Mesenchymal stem cell (in vitro differentiated cells and primary cell): ENCODE measurements at regions not wholly inside any gene's neighbourhood (a gene's known extent, or its start where the extent isn't known, plus 50 kb on each side); places are given as distances from the start of the nearest gene placed in this dataset.

Experiments
- DNase-seq: peaks from one replicate; pipeline ENCODE4 v3.0.0-alpha.2; 2013
- H2AFZ ChIP-seq: one replicate; pipeline ENCODE4 v1.6.1; 2013; ENCODE audit warnings: low read depth, mild to moderate bottlenecking, control low read depth, inconsistent platforms, low read length, moderate library complexity
- H2AK5ac ChIP-seq: 2 replicates; pipeline ENCODE4 v1.6.1; 2013; ENCODE audit warnings: low read length, moderate library complexity, mild to moderate bottlenecking, inconsistent platforms; ENCODE audit not compliant: severe bottlenecking
- H2BK120ac ChIP-seq: one replicate; pipeline ENCODE4 v1.6.1; 2013; ENCODE audit warnings: low read depth, mild to moderate bottlenecking, inconsistent platforms, low read length, moderate library complexity
- H2BK12ac ChIP-seq, 2 experiments: one replicate each; pipeline ENCODE4 v1.6.1; 2013; ENCODE audit warnings: inconsistent platforms in 2 of 2, low read length in 2 of 2, mild to moderate bottlenecking in 2 of 2, moderate library complexity in 2 of 2, control low read depth in 1 of 2
- H2BK15ac ChIP-seq: one replicate; pipeline ENCODE4 v1.6.1; 2013; ENCODE audit warnings: mild to moderate bottlenecking, low read depth, inconsistent platforms; ENCODE audit not compliant: poor library complexity, severe bottlenecking
- H2BK5ac ChIP-seq: 2 replicates; pipeline ENCODE4 v1.6.1; 2013; ENCODE audit warnings: low read depth, mild to moderate bottlenecking, low read length, control low read depth, inconsistent platforms; ENCODE audit not compliant: poor library complexity, severe bottlenecking
- H3K14ac ChIP-seq, 2 experiments: one replicate each; pipeline ENCODE4 v1.6.1; 2013; ENCODE audit warnings: inconsistent platforms in 2 of 2, low read length in 2 of 2, control low read depth in 1 of 2, mild to moderate bottlenecking in 1 of 2, moderate library complexity in 1 of 2
- H3K18ac ChIP-seq, 2 experiments: one replicate each; pipeline ENCODE4 v1.6.1; 2013; ENCODE audit warnings: inconsistent platforms in 2 of 2, low read length in 2 of 2, control low read depth in 1 of 2, low read depth in 1 of 2, mild to moderate bottlenecking in 1 of 2
- H3K23ac ChIP-seq, 2 experiments: one replicate each; pipeline ENCODE4 v1.6.1; 2013; ENCODE audit warnings: inconsistent platforms in 2 of 2, low read length in 2 of 2, mild to moderate bottlenecking in 2 of 2, moderate library complexity in 2 of 2, control low read depth in 1 of 2
- H3K27ac ChIP-seq: 2 replicates; pipeline ENCODE4 v1.5.1; 2013; ENCODE audit warnings: mild to moderate bottlenecking, moderate library complexity, low read length, control low read depth, inconsistent platforms; ENCODE audit not compliant: poor library complexity, severe bottlenecking
- H3K27me3 ChIP-seq, 2 experiments: 2 replicates each; pipeline versions ENCODE4 v1.6.1 to v1.7.0; 2013; ENCODE audit warnings: low read length in 2 of 2, mild to moderate bottlenecking in 2 of 2, moderate library complexity in 2 of 2, control low read depth in 1 of 2, inconsistent platforms in 1 of 2; ENCODE audit not compliant: control insufficient read depth in 1 of 2, insufficient read depth in 1 of 2
- H3K36me3 ChIP-seq, 2 experiments: 2 replicates each; pipeline versions ENCODE4 v1.6.1 to v1.7.0; 2013; ENCODE audit warnings: low read length in 2 of 2, control low read depth in 1 of 2, inconsistent platforms in 1 of 2, low read depth in 1 of 2, mild to moderate bottlenecking in 1 of 2; ENCODE audit not compliant: insufficient read depth in 2 of 2, control insufficient read depth in 1 of 2
- H3K4ac ChIP-seq, 2 experiments: one replicate each; pipeline ENCODE4 v1.6.1; 2013; ENCODE audit warnings: inconsistent platforms in 2 of 2, low read length in 2 of 2, mild to moderate bottlenecking in 2 of 2, moderate library complexity in 2 of 2, control low read depth in 1 of 2, low read depth in 1 of 2
- H3K4me1 ChIP-seq: 2 replicates; pipeline ENCODE4 v1.6.1; 2013; ENCODE audit warnings: low read depth, low read length, control low read depth; ENCODE audit not compliant: control insufficient read depth, insufficient read depth
- H3K4me2 ChIP-seq: 2 replicates; pipeline ENCODE4 v1.6.1; 2013; ENCODE audit warnings: low read length, mild to moderate bottlenecking, inconsistent platforms; ENCODE audit not compliant: poor library complexity, severe bottlenecking
- H3K4me3 ChIP-seq, 2 experiments: 2 replicates each; pipeline versions ENCODE4 v1.5.1 to v1.7.0; 2013; ENCODE audit warnings: low read length in 2 of 2, mild to moderate bottlenecking in 2 of 2, control low read depth in 1 of 2, low read depth in 1 of 2; ENCODE audit not compliant: insufficient read depth in 1 of 2
- H3K79me1 ChIP-seq: replicated peaks from 2 replicates; pipeline ENCODE4 v1.6.1; 2013; ENCODE audit warnings: mild to moderate bottlenecking, control low read depth, low read length, inconsistent platforms; ENCODE audit not compliant: poor library complexity, severe bottlenecking
- H3K9ac ChIP-seq: 2 replicates; pipeline ENCODE4 v1.7.0; 2013; ENCODE audit warnings: mild to moderate bottlenecking, low read length, moderate library complexity
- H3K9me3 ChIP-seq: 2 replicates; pipeline ENCODE4 v1.7.0; 2013; ENCODE audit warnings: mild to moderate bottlenecking, low read length; ENCODE audit not compliant: control insufficient read depth
- H4K8ac ChIP-seq: one replicate; pipeline ENCODE4 v1.6.1; 2013; ENCODE audit warnings: inconsistent platforms, mild to moderate bottlenecking, low read length, moderate library complexity
- H4K91ac ChIP-seq: one replicate; pipeline ENCODE4 v1.6.1; 2013; ENCODE audit warnings: mild to moderate bottlenecking, low read length, inconsistent platforms
- whole genome bisulfite sequencing: methylation state at CpG from one replicate; pipeline ENCODE4 v1.1.7; 2013; ENCODE audit warnings: mixed read lengths; 5-methylcytosine and 5-hydroxymethylcytosine counted together

DNA sequence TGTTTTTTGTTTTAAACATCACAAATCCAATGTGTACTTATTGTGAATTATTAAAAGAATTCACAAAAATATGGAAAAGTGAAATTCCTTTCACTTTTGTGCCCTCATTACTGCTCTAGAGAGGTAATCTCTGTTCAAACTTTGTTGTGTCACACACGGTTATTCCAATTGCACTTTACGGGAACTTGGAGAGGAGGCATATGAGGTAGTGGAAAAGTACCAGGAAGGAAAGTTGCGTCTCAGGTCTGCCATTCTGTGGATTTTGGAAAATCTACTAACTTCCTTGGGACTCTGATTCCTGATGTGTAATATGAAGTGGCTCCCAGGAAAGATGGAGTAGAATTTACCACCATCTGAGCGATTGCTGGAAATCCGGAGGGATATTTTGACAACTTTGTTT, 90.9 kb upstream of the DCN start:
- Histone ChIP-seq H3K9me3 (no peaks in the 10 kb centered on the region), H4K91ac (no peak overlapping the region), H3K4me1 (peaks cover 1% of the 10 kb centered on the region), H2BK120ac (no peak overlapping the region), H2BK5ac (no peak overlapping the region), H2AK5ac (no peak overlapping the region), H4K8ac (no peak overlapping the region), H3K18ac (peak overlapping the region in 1 of 2 experiments; percentile 83), H3K27me3 (no peaks in the 10 kb centered on the region), H2BK12ac (peak overlapping the region in 1 of 2 experiments; percentile 83), H3K4me3 (peak overlapping the region in 1 of 2 experiments; percentile 17), H3K14ac (no peak overlapping the region), H3K4ac (peak overlapping the region in 1 of 2 experiments; percentile 73), H3K36me3 (no peaks in the 10 kb centered on the region), H3K23ac (no peak overlapping the region), H2BK15ac (no peak overlapping the region), H3K27ac (no peak overlapping the region), H3K4me2 (no peak overlapping the region), H3K9ac (peak overlapping the region; percentile 77), H2AFZ (no peak overlapping the region), H3K79me1 (no peaks in the 10 kb centered on the region)
- WGBS: 74% methylated on average over 5 of the region's 5 CpGs
- DNase-seq: peak; percentile 37

DNA sequence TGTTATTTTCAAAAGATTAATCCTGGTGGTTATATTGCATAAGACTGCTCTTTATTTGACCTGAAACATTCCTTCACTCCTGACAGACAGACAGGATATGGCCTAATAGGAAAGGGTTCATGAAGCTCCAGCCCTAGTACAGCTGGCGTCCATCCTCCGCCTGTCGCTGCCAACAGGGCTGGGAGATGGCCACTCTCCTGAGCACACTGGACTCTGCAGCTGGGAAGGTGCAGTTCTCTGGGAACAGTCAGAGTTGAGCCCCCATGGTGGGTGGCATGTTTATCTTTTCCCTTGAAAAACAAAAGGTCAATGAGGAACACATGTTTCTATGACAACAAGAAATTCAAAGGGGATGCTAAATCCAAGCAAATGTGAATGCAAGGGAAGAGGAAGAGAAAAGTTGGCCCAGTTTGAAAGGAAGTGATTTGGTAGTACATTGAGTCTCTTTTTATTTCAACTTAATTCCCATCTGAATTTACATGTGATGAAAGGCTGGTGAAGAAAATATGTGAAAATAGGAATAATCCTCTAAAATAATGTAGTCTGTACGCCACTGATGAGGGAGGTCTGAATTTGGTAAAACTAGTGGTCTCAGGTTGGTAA, 89.9 kb upstream of the DCN start:
- H3K27ac ChIP-seq: no peak overlapping the region
- H2BK5ac ChIP-seq: no peak overlapping the region
- peak overlapping the region; percentile 57 for H4K91ac ChIP-seq
- no peaks in the 10 kb centered on the region for H3K9me3 ChIP-seq
- no peak overlapping the region for H2BK120ac ChIP-seq
- no peak overlapping the region for H2AFZ ChIP-seq
- no peak overlapping the region for H3K23ac ChIP-seq
- H3K4ac ChIP-seq: no peak overlapping the region
- H3K27me3 ChIP-seq: no peaks in the 10 kb centered on the region
- H3K4me1 ChIP-seq: peaks cover 1% of the 10 kb centered on the region
- peak; percentile 45 for DNase-seq
- no peak overlapping the region for H2AK5ac ChIP-seq
- 76% methylated on average over 4 of the region's 4 CpGs for WGBS
- peak overlapping the region; percentile 61 to 69 for H2BK12ac ChIP-seq
- no peak overlapping the region for H3K9ac ChIP-seq
- H3K4me2 ChIP-seq: no peak overlapping the region
- H2BK15ac ChIP-seq: no peak overlapping the region
- peak overlapping the region in 1 of 2 experiments; percentile 46 for H3K18ac ChIP-seq
- H3K36me3 ChIP-seq: no peaks in the 10 kb centered on the region
- no peaks in the 10 kb centered on the region for H3K79me1 ChIP-seq
- H3K4me3 ChIP-seq: no peak overlapping the region
- H3K14ac ChIP-seq: no peak overlapping the region
- no peak overlapping the region for H4K8ac ChIP-seq

DNA sequence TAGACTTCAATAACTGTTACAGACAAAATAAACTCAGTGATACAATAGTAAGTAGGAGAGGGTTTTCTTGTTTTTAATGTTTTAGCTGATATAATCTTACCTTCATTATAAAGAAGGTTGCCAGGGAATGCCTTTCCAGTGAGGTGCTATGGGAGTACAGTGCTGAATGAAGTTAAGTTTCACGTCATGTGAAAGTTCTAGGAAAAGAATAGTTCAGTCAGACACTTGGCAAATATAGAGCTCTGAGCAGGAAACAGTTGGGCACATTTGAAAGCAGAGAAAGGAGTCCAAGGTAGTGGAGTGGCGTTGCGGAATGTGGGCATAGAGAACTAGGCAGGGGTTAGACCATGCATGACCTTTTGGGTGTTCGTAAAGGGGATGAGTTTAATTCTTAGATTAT, 88.6 kb upstream of the DCN start:
- Histone ChIP-seq H4K8ac (no peak overlapping the region), H2AK5ac (no peak overlapping the region), H2BK15ac (no peak overlapping the region), H2BK120ac (no peak overlapping the region), H3K36me3 (no peaks in the 10 kb centered on the region), H3K4me1 (peaks cover 1% of the 10 kb centered on the region), H3K27me3 (no peaks in the 10 kb centered on the region), H3K27ac (no peak overlapping the region), H2BK5ac (no peak overlapping the region), H3K18ac (no peak overlapping the region), H2AFZ (no peak overlapping the region), H3K4me3 (no peak overlapping the region), H3K23ac (no peak overlapping the region), H3K4ac (no peak overlapping the region), H3K14ac (no peak overlapping the region), H2BK12ac (no peak overlapping the region), H3K9me3 (no peaks in the 10 kb centered on the region), H4K91ac (no peak overlapping the region), H3K9ac (no peak overlapping the region), H3K4me2 (no peak overlapping the region), H3K79me1 (no peaks in the 10 kb centered on the region)
- DNase-seq: no peak
- WGBS: 96% methylated on average over 4 of the region's 4 CpGs

DNA sequence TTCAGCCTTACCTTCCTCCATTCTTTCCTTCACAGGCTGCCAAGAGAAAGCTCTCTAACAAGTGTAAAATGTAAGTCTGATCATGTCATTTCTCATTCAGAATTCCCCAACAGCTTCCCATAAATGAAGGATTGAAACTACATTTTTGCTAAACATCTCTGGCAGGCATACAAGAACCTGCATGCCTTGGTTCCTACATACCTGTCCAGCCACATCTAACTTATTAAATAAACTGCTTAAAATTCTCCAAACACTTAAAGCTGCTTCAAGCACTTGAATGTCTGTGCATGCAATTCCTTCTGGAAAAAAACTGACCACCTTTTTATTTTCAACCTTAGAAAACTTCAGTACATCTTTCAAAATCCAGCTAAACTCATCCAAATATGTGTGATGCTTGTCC, 84.4 kb upstream of the DCN start:
- no peak overlapping the region for H2BK5ac ChIP-seq
- no peak overlapping the region for H2BK12ac ChIP-seq
- H3K18ac ChIP-seq: no peak overlapping the region
- H3K4ac ChIP-seq: no peak overlapping the region
- no peaks in the 10 kb centered on the region for H3K79me1 ChIP-seq
- no peaks in the 10 kb centered on the region for H3K4me1 ChIP-seq
- no peak overlapping the region for H3K23ac ChIP-seq
- no peak overlapping the region for H3K4me3 ChIP-seq
- no peaks in the 10 kb centered on the region for H3K9me3 ChIP-seq
- H3K14ac ChIP-seq: no peak overlapping the region
- H2BK15ac ChIP-seq: no peak overlapping the region
- H2BK120ac ChIP-seq: no peak overlapping the region
- H2AFZ ChIP-seq: no peak overlapping the region
- no peak overlapping the region for H2AK5ac ChIP-seq
- no peak overlapping the region for H3K27ac ChIP-seq
- no peak overlapping the region for H3K4me2 ChIP-seq
- H4K91ac ChIP-seq: no peak overlapping the region
- H4K8ac ChIP-seq: no peak overlapping the region
- H3K9ac ChIP-seq: no peak overlapping the region
- H3K27me3 ChIP-seq: no peaks in the 10 kb centered on the region
- no peak for DNase-seq
- no peaks in the 10 kb centered on the region for H3K36me3 ChIP-seq
